Gastroesophageal sphincter (tissue), 3 donors: ENCODE measurements at regions not wholly inside any gene's neighbourhood (a gene's known extent, or its start where the extent isn't known, plus 50 kb on each side); places are given as distances from the start of the nearest gene placed in this dataset.

Source experiments
- POLR2A ChIP-seq, 2 donors: fragments of 450-650 bp; IDR thresholded peaks; one replicate each; pipeline ENCODE4 v1.6.1; 2017; ENCODE audit warnings: antibody characterized with exemption in 2 of 2, mild to moderate bottlenecking in 2 of 2, moderate library complexity in 1 of 2
- POLR2AphosphoS5 ChIP-seq: sonication (generic); formaldehyde crosslinking; IDR thresholded peaks from one replicate; pipeline ENCODE4 v1.6.1; 2017; ENCODE audit warnings: antibody characterized with exemption
- TF ChIP-seq, protein P1 (sequence below), 4 experiments: fragments of 200-600 bp in 2 of 4; fragments of 450-650 bp in 2 of 4; sonication (generic) in 1 of 4; IDR thresholded peaks; one replicate each; pipeline ENCODE4 v1.5.1; 2017 to 2019; ENCODE audit warnings: antibody characterized with exemption in 4 of 4, mild to moderate bottlenecking in 2 of 4, moderate library complexity in 2 of 4

DNA sequence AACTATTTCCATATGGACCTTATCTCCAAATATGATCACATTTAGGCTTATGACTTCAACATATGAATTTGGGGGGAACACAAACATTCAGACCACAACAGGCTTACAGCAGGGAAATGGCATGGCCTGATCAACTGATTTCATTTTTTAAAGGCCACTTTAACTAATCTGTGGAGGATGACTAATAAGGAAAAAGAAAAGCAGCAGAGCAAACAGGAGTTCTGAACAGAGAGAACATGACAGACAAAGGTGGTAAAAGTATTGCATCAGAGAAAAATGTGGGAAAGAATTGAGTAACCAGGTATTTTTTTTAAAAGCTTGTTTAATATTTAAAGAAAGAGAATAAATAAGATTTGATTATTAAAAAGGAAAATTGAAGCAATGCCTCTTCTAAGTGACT is 366.1 kb upstream of the TMPO start:
- no peak for TF ChIP-seq POLR2A (IDR thresholded peaks at IDR 0.05)
- TF ChIP-seq, protein P1, sequence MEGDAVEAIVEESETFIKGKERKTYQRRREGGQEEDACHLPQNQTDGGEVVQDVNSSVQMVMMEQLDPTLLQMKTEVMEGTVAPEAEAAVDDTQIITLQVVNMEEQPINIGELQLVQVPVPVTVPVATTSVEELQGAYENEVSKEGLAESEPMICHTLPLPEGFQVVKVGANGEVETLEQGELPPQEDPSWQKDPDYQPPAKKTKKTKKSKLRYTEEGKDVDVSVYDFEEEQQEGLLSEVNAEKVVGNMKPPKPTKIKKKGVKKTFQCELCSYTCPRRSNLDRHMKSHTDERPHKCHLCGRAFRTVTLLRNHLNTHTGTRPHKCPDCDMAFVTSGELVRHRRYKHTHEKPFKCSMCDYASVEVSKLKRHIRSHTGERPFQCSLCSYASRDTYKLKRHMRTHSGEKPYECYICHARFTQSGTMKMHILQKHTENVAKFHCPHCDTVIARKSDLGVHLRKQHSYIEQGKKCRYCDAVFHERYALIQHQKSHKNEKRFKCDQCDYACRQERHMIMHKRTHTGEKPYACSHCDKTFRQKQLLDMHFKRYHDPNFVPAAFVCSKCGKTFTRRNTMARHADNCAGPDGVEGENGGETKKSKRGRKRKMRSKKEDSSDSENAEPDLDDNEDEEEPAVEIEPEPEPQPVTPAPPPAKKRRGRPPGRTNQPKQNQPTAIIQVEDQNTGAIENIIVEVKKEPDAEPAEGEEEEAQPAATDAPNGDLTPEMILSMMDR (IDR thresholded peaks at IDR 0.05) = no peak
- TF ChIP-seq POLR2AphosphoS5 = no peak
